DMS153 (cell line): ENCODE measurements at regions not wholly inside any gene's neighbourhood (a gene's known extent, or its start where the extent isn't known, plus 50 kb on each side); places are given as distances from the start of the nearest gene placed in this dataset.
A peak's percentile ranks its signal among the peaks of the same experiment; 100 is the strongest.

Experiments
- DNase-seq: peaks from one replicate; lab custom pipeline; 2025; lab: John Stamatoyannopoulos, UW

- DNase-seq, result no peak
Measured at GRCh38 chr9:107615321-107615720, 125.8 kb upstream of the KLF4 start.

- DNase-seq, result no peak
Measured at GRCh38 chr9:107614765-107615164, 125.2 kb upstream of the KLF4 start.

- DNase-seq, result peak; percentile 88
Measured at GRCh38 chr9:107613321-107613720, 123.8 kb upstream of the KLF4 start.

GRCh38 chr9:107612136-107612535, 122.6 kb upstream of the KLF4 start:
- no peak for DNase-seq

- no peak for DNase-seq
Measured at GRCh38 chr9:107609547-107609946, 120.0 kb upstream of the KLF4 start.

GRCh38 chr9:107606149-107606790, 116.7 kb upstream of the KLF4 start:
- DNase-seq, result no peak

- DNase-seq, result no peak
Measured at GRCh38 chr9:107605041-107605440, 115.5 kb upstream of the KLF4 start.

- no peak for DNase-seq
Measured at GRCh38 chr9:107603281-107603680, 113.7 kb upstream of the KLF4 start.

- no peak for DNase-seq
Measured at GRCh38 chr9:107600060-107600573, 110.5 kb upstream of the KLF4 start.

- DNase-seq, result no peak
Measured at GRCh38 chr9:107597743-107598217, 108.2 kb upstream of the KLF4 start.

GRCh38 chr9:107594908-107595530, 105.5 kb upstream of the KLF4 start:
- DNase-seq, result no peak

GRCh38 chr9:107593224-107593870, 103.8 kb upstream of the KLF4 start:
- DNase-seq, result no peak

- no peak for DNase-seq
Measured at GRCh38 chr9:107592424-107592823, 102.9 kb upstream of the KLF4 start.

GRCh38 chr9:107591781-107592180, 102.2 kb upstream of the KLF4 start:
- no peak for DNase-seq

GRCh38 chr9:107588393-107588792, 98.8 kb upstream of the KLF4 start:
- DNase-seq, result peak; percentile 29

- DNase-seq, result peak; percentile 20
Measured at GRCh38 chr9:107587191-107587963, 97.8 kb upstream of the KLF4 start.

GRCh38 chr9:107586493-107586892, 96.9 kb upstream of the KLF4 start:
- DNase-seq, result no peak

GRCh38 chr9:107585465-107585864, 95.9 kb upstream of the KLF4 start:
- no peak for DNase-seq

- DNase-seq, result no peak
Measured at GRCh38 chr9:107584944-107585343, 95.4 kb upstream of the KLF4 start.

- DNase-seq, result no peak
Measured at GRCh38 chr9:107584186-107584585, 94.6 kb upstream of the KLF4 start.

- no peak for DNase-seq
Measured at GRCh38 chr9:107577140-107577776, 87.7 kb upstream of the KLF4 start.

GRCh38 chr9:107571148-107571547, 81.6 kb upstream of the KLF4 start:
- DNase-seq, result no peak
